ENCODE measurements at regions not wholly inside any gene's neighbourhood (a gene's known extent, or its start where the extent isn't known, plus 50 kb on each side); places are given as distances from the start of the nearest gene placed in this dataset.

DNA sequence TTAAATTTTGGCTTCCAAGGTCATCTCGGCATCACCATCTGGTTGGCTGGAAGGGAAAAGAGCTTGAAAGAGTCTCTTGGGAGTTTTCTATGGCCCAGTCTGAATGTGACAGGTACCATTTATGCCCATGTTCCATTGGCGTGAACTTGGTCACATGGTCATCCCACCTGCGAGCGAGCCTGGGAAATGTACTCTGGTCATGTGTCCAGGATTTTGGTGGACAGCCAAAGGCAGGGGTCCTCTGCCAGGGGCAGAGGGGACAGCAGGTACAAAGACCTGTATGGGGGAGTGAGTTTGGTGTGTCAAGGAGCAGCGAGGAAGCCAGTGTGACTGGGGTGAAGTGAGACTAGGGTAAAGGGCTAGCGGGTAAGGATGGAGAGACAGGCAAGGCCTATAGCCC lies 112.6 kb downstream of the CDC5L start:
- Histone ChIP-seq H3K27me3 (no peaks in the 10 kb centered on the region), H3K4me1 (peaks cover 16% of the 10 kb centered on the region in 2 donors), H3K9me3 (no peaks in the 10 kb centered on the region), H3K4me3 (replicated peaks in 1 of 3) (no peak overlapping the region), H3K36me3 (no peaks in the 10 kb centered on the region), H3K27ac (no peak overlapping the region)
- TF ChIP-seq CTCF (IDR thresholded peaks at IDR 0.05) (no peak), POLR2A (IDR thresholded peaks at IDR 0.05) (no peak)
- WGBS, 2 donors = 90 to 95% methylated on average over 6 of the region's 6 CpGs
- intact Hi-C loops (cut with DNase I) = no loop called here
- DNase-seq = no peak

DNA sequence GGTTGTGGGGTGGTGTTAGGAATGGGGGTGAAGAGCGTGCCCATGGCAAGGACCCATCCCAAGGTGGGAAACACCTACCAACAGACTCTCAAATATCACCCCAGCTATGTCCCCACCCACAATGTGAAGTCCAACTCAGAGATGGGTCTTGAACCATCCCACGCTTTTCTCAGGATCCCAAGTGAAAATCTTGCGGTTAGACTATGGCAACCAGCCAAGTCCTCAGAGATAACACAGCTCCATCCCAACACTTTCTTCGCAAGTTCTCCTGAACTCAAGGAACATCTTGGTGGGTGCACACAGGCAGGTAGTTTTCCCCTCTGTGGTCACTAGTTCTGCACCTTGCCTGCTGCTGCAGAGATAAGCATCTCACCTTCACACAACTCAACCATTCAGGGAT lies 116.0 kb downstream of the CDC5L start:
- H3K4me1 ChIP-seq = peaks cover 22 to 26% of the 10 kb centered on the region in 2 donors
- no peaks in the 10 kb centered on the region for H3K27me3 ChIP-seq
- peak overlapping the region; percentile 72 to 86 (median 82) for H3K27ac ChIP-seq
- intact Hi-C loops (cut with DNase I) = no loop called here
- H3K4me3 ChIP-seq (replicated peaks in 1 of 3) = no peak overlapping the region
- TF ChIP-seq CTCF (IDR thresholded peaks at IDR 0.05) (no peak), POLR2A (IDR thresholded peaks at IDR 0.05) (no peak)
- no peak for DNase-seq
- no peaks in the 10 kb centered on the region for H3K36me3 ChIP-seq
- no peaks in the 10 kb centered on the region for H3K9me3 ChIP-seq
- WGBS, 2 donors = 86 to 92% methylated on average over 4 of the region's 4 CpGs

DNA sequence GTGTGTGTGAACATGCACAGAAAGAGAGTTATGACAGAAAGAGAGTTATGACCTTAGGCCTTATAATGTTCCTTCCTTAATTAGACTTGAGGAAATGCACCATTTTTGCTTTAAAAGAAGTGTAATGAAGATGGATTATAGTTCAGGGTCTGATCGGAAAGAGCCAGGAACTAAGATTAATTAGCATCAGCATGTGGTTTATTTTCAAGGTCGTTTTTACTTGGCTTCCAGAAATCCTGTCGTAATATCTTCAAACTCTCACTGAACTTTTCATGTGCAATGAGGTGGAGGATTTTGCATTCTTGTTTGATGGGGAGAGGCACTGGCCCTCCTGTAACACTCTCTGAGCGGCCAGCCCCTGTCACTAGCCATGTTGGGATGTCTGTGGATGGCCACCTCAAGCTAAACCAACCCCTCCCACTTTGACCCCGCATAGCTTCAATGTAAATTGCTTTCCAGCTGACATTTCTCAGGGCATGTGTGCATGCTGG lies 116.8 kb downstream of the CDC5L start:
- H3K27ac ChIP-seq = peak overlapping the region; percentile 72 to 86 (median 82)
- 12 to 20% methylated on average over 5 of the region's 5 CpGs for WGBS, 2 donors
- H3K4me3 ChIP-seq (replicated peaks in 1 of 3) = no peak overlapping the region
- intact Hi-C loops (cut with DNase I) = no loop called here
- DNase-seq = peak; percentile 65 to 70
- TF ChIP-seq CTCF (IDR thresholded peaks at IDR 0.05) = no peak
- TF ChIP-seq POLR2A (IDR thresholded peaks at IDR 0.05) = peak in 1 of 2 donors; percentile 8
- H3K27me3 ChIP-seq = no peaks in the 10 kb centered on the region
- peaks cover 22 to 26% of the 10 kb centered on the region in 2 donors for H3K4me1 ChIP-seq
- no peaks in the 10 kb centered on the region for H3K36me3 ChIP-seq
- H3K9me3 ChIP-seq = no peaks in the 10 kb centered on the region

- DNase-seq = peak in 1 of 2 donors; percentile 8
- Histone ChIP-seq H3K36me3 (no peaks in the 10 kb centered on the region), H3K27ac (peak overlapping the region in 2 of 3 donors; percentile 82 to 86), H3K27me3 (no peaks in the 10 kb centered on the region), H3K4me1 (peaks cover 22 to 26% of the 10 kb centered on the region in 2 donors), H3K9me3 (no peaks in the 10 kb centered on the region), H3K4me3 (replicated peaks in 1 of 3) (no peak overlapping the region)
- 81 to 93% methylated on average over 3 to 4 of the region's 4 CpGs for WGBS, 2 donors
- intact Hi-C loops (cut with DNase I) = no loop called here
- TF ChIP-seq CTCF (IDR thresholded peaks at IDR 0.05) (no peak), POLR2A (IDR thresholded peaks at IDR 0.05) (no peak)
Observed at GRCh38 chr6:44505751-44506150, 118.2 kb downstream of the CDC5L start.

DNA sequence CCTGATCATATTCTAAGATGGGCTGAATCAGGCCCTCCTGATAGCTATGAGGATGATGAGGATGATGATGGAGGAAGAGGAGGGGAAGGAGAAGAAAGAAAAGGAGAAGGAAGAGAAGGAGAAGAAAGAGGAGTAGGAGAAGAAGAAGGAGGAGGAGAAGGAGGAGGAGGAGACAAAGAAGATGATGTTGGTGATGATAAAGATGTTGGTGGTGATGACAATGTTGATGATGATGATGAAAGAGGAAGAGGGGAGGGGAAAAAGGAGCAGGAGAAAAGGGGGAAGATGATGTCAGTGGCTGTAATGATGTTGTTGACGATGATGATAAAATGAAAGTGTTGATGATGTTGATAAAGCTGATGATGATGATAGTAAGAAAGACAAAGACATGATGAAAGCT lies 119.5 kb downstream of the CDC5L start:
- Histone ChIP-seq H3K27me3 (no peaks in the 10 kb centered on the region), H3K36me3 (no peaks in the 10 kb centered on the region), H3K27ac (no peak overlapping the region), H3K4me3 (replicated peaks in 1 of 3) (no peak overlapping the region), H3K9me3 (no peaks in the 10 kb centered on the region), H3K4me1 (peaks cover 22 to 26% of the 10 kb centered on the region in 2 donors)
- WGBS, 2 donors = 95 to 100% methylated on average over 1 of the region's 1 CpG
- no peak for TF ChIP-seq POLR2A (IDR thresholded peaks at IDR 0.05)
- no peak for TF ChIP-seq CTCF (IDR thresholded peaks at IDR 0.05)
- intact Hi-C loops (cut with DNase I) = no loop called here
- no peak for DNase-seq
